ENCODE measurements at regions not wholly inside any gene's neighbourhood (a gene's known extent, or its start where the extent isn't known, plus 50 kb on each side); places are given as distances from the start of the nearest gene placed in this dataset.
"Not testable (repeated sequence)": the region's sequence is repeated elsewhere in the genome, so short reads cannot be mapped to it uniquely, and the experiment has no call there.

GRCh38 chr3:23111797-23112196 is 91.3 kb upstream of the UBE2E2 start:
- DNase-seq (ENCODE audit: extremely low read depth, low read depth, low spot score): no peak

GRCh38 chr3:23112491-23112890 is 90.6 kb upstream of the UBE2E2 start:
- no peak for DNase-seq (ENCODE audit: extremely low read depth, low read depth, low spot score)

GRCh38 chr3:23113455-23114171 is 89.5 kb upstream of the UBE2E2 start:
- DNase-seq (ENCODE audit: extremely low read depth, low read depth, low spot score): no peak

GRCh38 chr3:23114432-23114831 is 88.7 kb upstream of the UBE2E2 start:
- DNase-seq (ENCODE audit: extremely low read depth, low read depth, low spot score): no peak

GRCh38 chr3:23115171-23115877 is 87.8 kb upstream of the UBE2E2 start:
- no peak for DNase-seq (ENCODE audit: extremely low read depth, low read depth, low spot score)

- DNase-seq (ENCODE audit: extremely low read depth, low read depth, low spot score): no peak
Measured at GRCh38 chr3:23116081-23116837, 86.9 kb upstream of the UBE2E2 start.

GRCh38 chr3:23117856-23118255 is 85.3 kb upstream of the UBE2E2 start:
- no peak for DNase-seq (ENCODE audit: extremely low read depth, low read depth, low spot score)

GRCh38 chr3:23127196-23127595 is 75.9 kb upstream of the UBE2E2 start:
- DNase-seq (ENCODE audit: extremely low read depth, low read depth, low spot score): no peak

- DNase-seq (ENCODE audit: extremely low read depth, low read depth, low spot score): no peak
Measured at GRCh38 chr3:23128655-23129054, 74.5 kb upstream of the UBE2E2 start.

- DNase-seq (ENCODE audit: extremely low read depth, low read depth, low spot score): no peak
Measured at GRCh38 chr3:23129117-23129516, 74.0 kb upstream of the UBE2E2 start.

- DNase-seq (ENCODE audit: extremely low read depth, low read depth, low spot score): no peak
Measured at GRCh38 chr3:23129817-23130216, 73.3 kb upstream of the UBE2E2 start.

- no peak for DNase-seq (ENCODE audit: extremely low read depth, low read depth, low spot score)
Measured at GRCh38 chr3:23130406-23130805, 72.7 kb upstream of the UBE2E2 start.

GRCh38 chr3:23135026-23135785 is 67.9 kb upstream of the UBE2E2 start:
- DNase-seq (ENCODE audit: extremely low read depth, low read depth, low spot score): no peak

- DNase-seq (ENCODE audit: extremely low read depth, low read depth, low spot score): no peak
Measured at GRCh38 chr3:23136054-23136453, 67.1 kb upstream of the UBE2E2 start.

- DNase-seq (ENCODE audit: extremely low read depth, low read depth, low spot score): not testable (repeated sequence)
Measured at GRCh38 chr3:23144051-23144450, 59.1 kb upstream of the UBE2E2 start.

GRCh38 chr3:23146163-23146562 is 57.0 kb upstream of the UBE2E2 start:
- no peak for DNase-seq (ENCODE audit: extremely low read depth, low read depth, low spot score)

GRCh38 chr3:23152989-23153388 is 50.1 kb upstream of the UBE2E2 start:
- DNase-seq (ENCODE audit: extremely low read depth, low read depth, low spot score): no peak

Data from glomerular endothelial cell (primary cell).